OCI-LY3 (cell line): ENCODE measurements at regions not wholly inside any gene's neighbourhood (a gene's known extent, or its start where the extent isn't known, plus 50 kb on each side); places are given as distances from the start of the nearest gene placed in this dataset.

Source experiments
- H2AFZ ChIP-seq: fragments of 200-600, 300-600 bp; shearing (Covaris generic); 2 replicates; pipeline ENCODE4 v1.6.0; 2014; ENCODE audit warnings: antibody characterized with exemption, low read depth, low read length
- H3K27ac ChIP-seq: fragments of 200-600, 300-600 bp; sonication (generic); 2 replicates; pipeline ENCODE4 v1.5.1; 2014; ENCODE audit warnings: mild to moderate bottlenecking, low read length, moderate library complexity, mixed read lengths
- H3K27me3 ChIP-seq: fragments of 200-600, 300-600 bp; sonication (generic); 2 replicates; pipeline ENCODE4 v1.6.1; 2014; ENCODE audit warnings: low read depth, low read length, mixed read lengths
- H3K36me3 ChIP-seq: fragments of 200-600, 300-600 bp; sonication (generic); replicated peaks from 2 replicates; pipeline ENCODE3; 2014; ENCODE audit warnings: low read depth, low read length, mixed read lengths
- H3K4me1 ChIP-seq: fragments of 300-600, 200-600 bp; sonication (generic); 2 replicates; pipeline ENCODE4 v1.6.1; 2014; ENCODE audit warnings: low read length, mixed read lengths
- H3K4me2 ChIP-seq: fragments of 200-600, 300-600 bp; sonication (generic); 2 replicates; pipeline ENCODE4 v1.6.1; 2014; ENCODE audit warnings: low read length, mixed read lengths
- H3K4me3 ChIP-seq: fragments of 300-600, 200-600 bp; sonication (generic); 2 replicates; pipeline ENCODE4 v1.5.1; 2014; ENCODE audit warnings: antibody characterized with exemption, mild to moderate bottlenecking, low read length, moderate library complexity
- H3K79me2 ChIP-seq: fragments of 300-600, 200-600 bp; shearing (Covaris generic); 2 replicates; pipeline ENCODE4 v1.6.1; 2014; ENCODE audit warnings: mild to moderate bottlenecking, low read length, mixed read lengths
- H3K9ac ChIP-seq: fragments of 300-600, 200-600 bp; shearing (Covaris generic); 2 replicates; pipeline ENCODE4 v1.6.0; 2014; ENCODE audit warnings: mild to moderate bottlenecking, low read length, moderate library complexity
- H3K9me3 ChIP-seq: fragments of 200-600, 300-600 bp; shearing (Covaris generic); 2 replicates; pipeline ENCODE4 v1.6.1; 2014; ENCODE audit warnings: low read length, mixed read lengths; ENCODE audit not compliant: insufficient read depth
- H4K20me1 ChIP-seq: fragments of 200-600, 300-600 bp; sonication (generic); 2 replicates; pipeline ENCODE4 v1.6.1; 2016; ENCODE audit warnings: low read length, mixed read lengths; ENCODE audit not compliant: insufficient read depth
- CTCF ChIP-seq: fragments of 200-600, 300-600 bp; sonication (generic); IDR thresholded peaks from 2 replicates; pipeline ENCODE4 v1.5.1; 2014; ENCODE audit warnings: antibody characterized with exemption, low read length, low read depth
- EZH2phosphoT487 ChIP-seq: fragments of 200-600 bp; shearing (Covaris generic); IDR thresholded peaks from 2 replicates; pipeline ENCODE4 v1.6.1; 2018; ENCODE audit warnings: antibody characterized with exemption, mixed run types, low read depth

GRCh38 chr10:45180507-45180906 lies 134.9 kb downstream of the OR13A1 start:
- H3K9me3 ChIP-seq: no peaks in the 10 kb centered on the region
- no peaks in the 10 kb centered on the region for H3K79me2 ChIP-seq
- TF ChIP-seq EZH2phosphoT487: no peak
- TF ChIP-seq CTCF: no peak
- no peak overlapping the region for H3K4me3 ChIP-seq
- no peaks in the 10 kb centered on the region for H3K27me3 ChIP-seq
- H4K20me1 ChIP-seq: no peaks in the 10 kb centered on the region
- no peak overlapping the region for H3K4me2 ChIP-seq
- H3K4me1 ChIP-seq: no peaks in the 10 kb centered on the region
- H3K27ac ChIP-seq: no peak overlapping the region
- no peak overlapping the region for H2AFZ ChIP-seq
- no peak overlapping the region for H3K9ac ChIP-seq
- no peaks in the 10 kb centered on the region for H3K36me3 ChIP-seq

GRCh38 chr10:45180946-45181875 lies 134.2 kb downstream of the OR13A1 start:
- no peak overlapping the region for H3K9ac ChIP-seq
- TF ChIP-seq EZH2phosphoT487: no peak
- TF ChIP-seq CTCF: no peak
- H3K4me1 ChIP-seq: no peaks in the 10 kb centered on the region
- no peak overlapping the region for H3K4me2 ChIP-seq
- no peaks in the 10 kb centered on the region for H4K20me1 ChIP-seq
- H3K9me3 ChIP-seq: no peaks in the 10 kb centered on the region
- no peak overlapping the region for H3K4me3 ChIP-seq
- no peaks in the 10 kb centered on the region for H3K27me3 ChIP-seq
- H3K79me2 ChIP-seq: no peaks in the 10 kb centered on the region
- no peak overlapping the region for H3K27ac ChIP-seq
- H2AFZ ChIP-seq: no peak overlapping the region
- H3K36me3 ChIP-seq: no peaks in the 10 kb centered on the region

- Histone ChIP-seq H4K20me1 (no peaks in the 10 kb centered on the region), H3K4me3 (no peak overlapping the region), H3K9me3 (no peaks in the 10 kb centered on the region), H3K4me2 (no peak overlapping the region), H3K36me3 (no peaks in the 10 kb centered on the region), H3K4me1 (no peaks in the 10 kb centered on the region), H3K79me2 (no peaks in the 10 kb centered on the region), H3K27me3 (no peaks in the 10 kb centered on the region), H3K9ac (no peak overlapping the region), H2AFZ (no peak overlapping the region), H3K27ac (no peak overlapping the region)
- TF ChIP-seq EZH2phosphoT487 (no peak), CTCF (no peak)
These were observed 132.2 kb downstream of the OR13A1 start for GRCh38 chr10:45183174-45183573.

- Histone ChIP-seq H3K9me3 (no peaks in the 10 kb centered on the region), H3K4me2 (no peak overlapping the region), H2AFZ (no peak overlapping the region), H3K36me3 (no peaks in the 10 kb centered on the region), H3K27ac (no peak overlapping the region), H3K79me2 (no peaks in the 10 kb centered on the region), H3K9ac (no peak overlapping the region), H4K20me1 (no peaks in the 10 kb centered on the region), H3K4me1 (no peaks in the 10 kb centered on the region), H3K27me3 (no peaks in the 10 kb centered on the region), H3K4me3 (no peak overlapping the region)
- TF ChIP-seq CTCF (no peak), EZH2phosphoT487 (no peak)
These were observed 117.5 kb downstream of the OR13A1 start for GRCh38 chr10:45197816-45198485.
